Stimulated activated CD4-positive, alpha-beta T cell treated with anti-CD3 and anti-CD28 coated beads, Interleukin-12 subunit alpha, Interleukin-12 subunit beta, amount 100 ng/mL, for 4 hours (primary cell): ENCODE measurements at regions not wholly inside any gene's neighbourhood (a gene's known extent, or its start where the extent isn't known, plus 50 kb on each side); places are given as distances from the start of the nearest gene placed in this dataset.
A peak's percentile ranks its signal among the peaks of the same experiment; 100 is the strongest.

Source experiments
- DNase-seq: peaks from one replicate; pipeline ENCODE4 v3.0.0-alpha.2; 2020

DNA sequence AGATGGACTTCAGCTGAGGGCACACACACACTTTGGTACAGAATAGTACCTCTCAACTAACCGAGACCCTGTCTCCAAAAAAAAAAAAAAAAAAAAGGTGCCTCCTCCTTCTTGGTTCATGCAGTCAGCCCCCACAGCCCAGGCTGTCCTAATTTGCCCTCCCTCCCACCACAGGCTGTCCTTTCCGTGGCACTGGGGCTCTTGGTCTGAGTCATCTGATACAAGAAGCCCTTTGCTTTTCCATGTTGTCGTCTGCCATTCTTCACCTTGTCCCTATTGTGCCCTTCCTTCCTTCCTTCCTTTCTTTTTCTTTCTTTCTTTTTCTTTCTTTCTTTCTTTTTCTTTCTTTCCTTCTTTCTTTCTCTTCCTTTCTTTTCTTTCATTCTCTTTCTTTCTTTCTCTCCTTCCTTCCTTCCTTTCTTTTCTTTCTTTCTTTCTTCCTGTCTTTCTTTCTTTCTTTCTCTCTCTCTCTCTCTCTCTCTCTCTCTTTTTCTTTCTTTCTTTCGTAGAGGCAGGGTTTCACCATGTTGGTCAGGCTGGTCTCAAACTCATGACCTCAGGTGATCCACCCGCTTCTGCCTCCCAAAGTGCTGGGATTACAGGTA, 96.0 kb upstream of the IKZF1 start:
- no peak for DNase-seq

- DNase-seq, result no peak
These were observed 96.7 kb upstream of the IKZF1 start for GRCh38 chr7:50207686-50208255.

GRCh38 chr7:50207251-50207564, 97.3 kb upstream of the IKZF1 start:
- no peak for DNase-seq

DNA sequence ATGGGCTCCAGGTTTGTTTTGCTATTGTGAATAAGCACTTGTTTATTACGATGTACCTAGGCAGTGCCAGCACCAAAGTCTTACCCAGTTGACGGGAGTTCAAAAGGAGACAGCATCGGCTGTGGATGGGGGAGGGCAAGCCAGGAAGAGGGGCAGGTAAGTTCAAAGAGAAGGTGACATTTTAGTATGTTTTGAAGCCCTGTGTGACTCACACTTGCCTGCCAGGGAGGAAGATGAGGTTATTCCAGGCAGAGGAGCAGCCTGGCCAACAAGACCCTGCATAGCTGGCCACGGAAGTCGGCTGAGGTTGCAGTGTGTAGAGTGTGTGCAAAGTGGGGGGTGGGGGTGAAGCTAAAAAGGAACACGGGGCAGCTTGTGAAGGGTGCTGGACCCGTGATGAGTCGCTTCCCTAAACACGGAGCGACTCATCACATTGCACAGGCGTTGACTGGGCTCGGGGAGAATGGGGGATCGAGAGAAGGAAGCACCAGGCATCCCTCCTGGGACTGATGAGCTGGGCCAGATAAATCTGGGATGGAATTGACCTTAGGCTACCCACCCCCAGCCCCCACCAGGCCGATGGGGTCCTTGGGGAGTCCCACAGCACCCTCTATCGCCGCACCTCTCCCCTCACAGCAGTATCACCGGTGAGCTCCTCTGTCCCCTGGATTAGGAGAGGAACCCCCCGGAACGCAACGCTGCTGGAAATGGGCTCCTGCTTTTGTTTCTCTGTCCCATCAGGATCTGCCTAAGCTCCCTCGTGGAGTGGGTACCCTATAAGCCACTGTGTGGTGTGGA, 97.9 kb upstream of the IKZF1 start:
- DNase-seq, result peak; percentile 48

DNA sequence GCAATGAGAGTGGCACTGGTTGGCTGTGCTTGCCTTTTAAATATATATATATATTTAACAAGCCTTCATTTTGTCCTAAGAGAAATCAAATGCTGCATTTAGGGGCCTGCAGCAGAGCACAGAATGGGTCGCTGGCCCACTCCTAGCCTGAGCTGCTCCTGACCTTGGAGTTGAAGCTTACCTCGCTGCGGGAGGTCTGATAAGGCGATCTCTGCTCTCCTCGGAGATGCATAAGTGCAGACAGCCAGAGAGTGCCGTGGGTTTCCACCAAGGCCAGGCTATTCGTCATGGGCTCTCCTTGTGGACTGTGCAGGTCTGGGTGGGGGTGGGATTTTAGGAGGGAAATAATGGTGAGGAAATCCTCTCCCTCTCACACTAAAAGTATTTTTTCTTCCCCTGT, 99.5 kb upstream of the IKZF1 start:
- DNase-seq, result no peak

GRCh38 chr7:50204581-50204980, 99.9 kb upstream of the IKZF1 start:
- no peak for DNase-seq

DNA sequence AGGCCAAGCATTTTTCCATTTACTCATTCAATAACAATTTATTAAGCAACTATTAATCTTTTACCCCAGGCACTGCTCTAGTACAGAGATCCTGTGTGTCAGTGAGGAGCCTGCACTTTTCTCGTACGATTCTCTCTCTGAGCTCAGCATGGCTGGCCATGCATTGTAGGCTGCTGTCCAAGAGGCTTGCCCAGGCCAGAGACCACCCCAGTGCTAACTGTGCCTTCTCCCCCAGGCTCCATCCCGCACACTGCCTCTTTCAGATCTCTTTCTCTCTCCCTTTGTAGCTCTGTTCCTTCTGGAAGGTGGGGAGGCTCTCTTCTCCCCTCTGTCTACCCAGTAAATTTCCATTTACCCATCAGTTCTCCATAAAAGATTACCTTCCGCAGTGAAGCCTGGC, 101.0 kb upstream of the IKZF1 start:
- DNase-seq, result no peak

GRCh38 chr7:50202052-50202555, 102.4 kb upstream of the IKZF1 start:
- DNase-seq, result no peak

DNA sequence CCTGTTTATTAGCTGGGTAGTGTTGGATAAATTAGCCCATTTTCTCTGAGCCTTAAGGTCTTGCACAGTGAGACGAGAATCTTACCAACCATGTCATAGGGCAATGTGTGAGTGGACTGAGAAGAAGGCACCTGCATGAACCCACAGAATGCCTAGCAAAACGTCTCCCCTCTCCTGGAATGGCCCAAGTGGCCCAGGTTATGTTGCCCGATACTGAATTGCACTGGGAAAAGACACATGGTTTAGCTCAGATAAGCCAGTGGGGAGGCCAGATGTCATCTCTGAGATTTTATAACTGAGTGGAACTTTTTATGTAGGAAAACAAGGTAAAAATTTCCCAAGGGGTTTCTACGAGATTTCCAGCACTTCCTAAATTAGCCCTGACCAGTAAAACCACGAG, 104.7 kb upstream of the IKZF1 start:
- no peak for DNase-seq

DNA sequence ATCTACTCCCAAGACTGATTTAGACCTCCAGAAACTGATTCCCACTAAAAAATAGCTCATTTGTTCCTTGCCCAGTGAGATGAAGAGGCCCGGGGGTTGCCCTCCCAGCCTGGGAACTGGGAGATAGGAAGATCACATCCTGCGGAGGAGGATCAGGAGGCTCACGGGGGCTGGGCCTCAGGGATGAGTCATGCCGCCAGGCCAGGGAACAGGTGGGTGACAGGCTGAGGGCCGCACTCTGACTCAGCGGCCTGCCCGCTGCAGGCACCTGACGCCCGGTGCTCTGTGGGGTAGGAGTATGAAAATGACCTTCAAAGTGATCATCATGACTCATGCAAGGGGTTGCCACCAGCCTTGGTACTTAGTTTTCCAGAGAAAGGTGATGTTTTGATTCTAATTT, 104.5 kb upstream of the ZPBP start:
- peak; percentile 65 for DNase-seq

DNA sequence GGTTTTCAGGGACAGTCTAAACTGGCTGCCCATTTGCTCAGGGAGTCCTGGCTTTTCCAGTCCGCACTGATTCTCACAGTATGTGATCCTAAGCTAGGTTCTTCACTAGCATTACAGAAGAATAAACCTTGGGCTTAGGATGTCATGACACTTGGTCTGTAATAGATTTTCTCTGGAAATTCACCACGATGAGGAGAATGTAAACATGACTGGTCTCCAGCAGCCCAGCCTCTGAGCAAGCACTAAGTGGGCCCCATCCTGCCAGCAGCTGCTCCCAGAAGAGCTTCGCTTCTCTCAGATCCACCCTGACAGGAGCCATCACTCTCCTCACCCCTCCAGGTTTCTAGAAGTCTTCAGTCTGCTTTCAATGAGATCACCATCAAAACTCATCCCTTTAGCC, 103.7 kb upstream of the ZPBP start:
- DNase-seq, result no peak

DNA sequence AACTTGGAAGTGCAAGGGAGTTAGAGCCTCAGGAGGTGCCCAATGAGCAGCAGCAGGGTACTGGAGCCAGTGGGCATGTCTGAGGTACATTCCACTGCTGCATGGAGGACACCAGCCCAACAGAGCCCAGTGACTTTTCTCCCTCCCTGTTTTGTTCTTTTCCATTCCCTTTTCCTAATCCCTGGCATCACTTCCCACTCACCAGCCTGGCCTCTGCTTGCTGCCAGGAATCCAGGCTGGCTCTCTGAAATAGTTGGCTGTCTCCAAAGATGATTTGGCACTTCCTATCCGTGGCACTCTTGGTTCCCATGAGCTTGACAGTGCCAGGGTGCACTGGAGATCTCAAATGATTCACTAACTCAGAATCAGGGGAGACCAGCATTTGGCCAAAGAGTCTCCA, 97.7 kb upstream of the ZPBP start:
- DNase-seq, result no peak

- no peak for DNase-seq
These were observed 96.3 kb upstream of the ZPBP start for GRCh38 chr7:50189371-50189770.

DNA sequence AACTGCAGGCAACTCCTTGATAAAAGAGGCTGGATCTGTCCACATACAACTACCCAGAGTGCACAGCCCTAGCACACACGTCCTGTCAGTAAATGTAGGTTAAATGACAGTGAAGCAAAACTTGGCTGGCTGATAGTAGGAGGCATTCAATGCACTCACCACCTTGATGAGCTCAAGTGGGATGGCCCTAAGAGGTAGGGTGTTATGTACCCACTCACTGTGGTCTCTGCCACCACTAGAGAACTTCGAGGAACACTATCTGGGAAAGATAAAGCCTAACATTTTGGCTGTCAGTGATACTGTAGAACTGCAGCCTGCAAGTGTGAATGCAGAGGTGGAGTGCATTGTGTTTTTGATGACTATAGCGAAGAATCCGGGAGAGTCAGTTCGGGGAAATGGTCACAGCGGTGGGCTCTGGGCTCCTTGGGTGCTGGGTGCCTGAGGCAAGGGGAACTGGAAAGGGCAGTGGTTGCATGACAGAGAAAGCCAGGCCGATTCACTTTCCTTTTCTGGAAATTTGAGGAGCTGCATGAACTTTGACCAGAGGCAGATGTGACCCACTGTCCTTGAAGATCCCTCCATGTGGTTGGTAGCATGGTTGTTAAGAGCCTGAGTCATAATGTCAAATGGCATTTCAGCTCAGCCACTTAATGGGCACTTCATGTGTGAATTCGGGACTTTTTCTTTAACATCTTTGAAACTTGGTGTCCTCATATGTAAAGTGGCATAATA, 93.1 kb upstream of the ZPBP start:
- DNase-seq, result no peak

DNA sequence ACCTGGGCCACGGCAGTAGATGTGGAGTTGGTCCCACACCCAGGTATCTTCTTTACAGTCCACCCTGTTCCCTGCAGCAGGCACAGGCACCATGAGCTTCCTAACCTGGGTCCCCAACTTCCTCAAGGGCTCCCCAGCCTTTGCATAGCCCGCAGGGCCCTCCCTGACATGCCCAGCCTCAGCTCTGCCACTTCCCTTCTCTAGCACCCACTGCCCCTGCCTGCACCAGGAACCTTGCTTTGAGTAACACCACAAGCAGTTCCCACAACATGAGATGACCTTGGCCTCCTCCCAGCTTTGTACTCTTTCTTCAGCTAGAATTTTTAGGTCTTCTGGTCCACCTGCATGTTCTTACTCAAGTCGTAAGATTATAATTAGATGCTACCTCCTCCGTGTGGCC, 92.2 kb upstream of the ZPBP start:
- no peak for DNase-seq

DNA sequence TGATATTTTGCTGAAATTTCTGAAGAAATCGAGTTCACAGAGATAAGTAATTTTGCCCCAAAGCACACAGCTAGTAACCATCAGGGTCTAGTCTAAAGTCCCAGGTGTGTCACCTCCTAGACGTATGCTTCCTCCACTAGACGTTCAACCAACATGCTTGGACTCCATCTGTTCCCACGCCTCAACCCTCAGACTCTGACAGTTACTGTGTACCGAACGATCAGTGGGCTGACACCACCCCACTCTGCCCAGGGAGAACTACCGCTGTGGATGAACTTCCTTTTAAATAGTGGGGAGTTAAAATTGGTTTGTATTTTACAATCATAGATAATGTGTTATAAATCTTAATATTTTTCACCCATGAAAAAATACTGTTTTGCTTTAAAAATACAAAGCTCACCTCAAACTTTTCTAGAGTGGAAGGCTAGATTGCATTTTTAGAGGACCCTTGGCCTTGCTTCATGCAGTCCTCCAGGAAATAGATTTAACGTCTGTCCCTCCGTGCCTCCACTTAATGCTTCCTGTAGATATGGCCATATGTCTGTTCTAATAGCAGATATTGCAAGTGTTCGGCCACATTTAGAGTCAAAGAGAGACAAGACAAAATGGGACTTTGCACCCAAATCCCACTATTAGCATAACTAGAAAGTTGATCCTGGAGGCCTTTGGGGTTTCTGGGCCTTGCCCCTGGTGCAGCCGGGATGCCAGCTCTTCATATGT, 91.4 kb upstream of the ZPBP start:
- DNase-seq, result no peak

DNA sequence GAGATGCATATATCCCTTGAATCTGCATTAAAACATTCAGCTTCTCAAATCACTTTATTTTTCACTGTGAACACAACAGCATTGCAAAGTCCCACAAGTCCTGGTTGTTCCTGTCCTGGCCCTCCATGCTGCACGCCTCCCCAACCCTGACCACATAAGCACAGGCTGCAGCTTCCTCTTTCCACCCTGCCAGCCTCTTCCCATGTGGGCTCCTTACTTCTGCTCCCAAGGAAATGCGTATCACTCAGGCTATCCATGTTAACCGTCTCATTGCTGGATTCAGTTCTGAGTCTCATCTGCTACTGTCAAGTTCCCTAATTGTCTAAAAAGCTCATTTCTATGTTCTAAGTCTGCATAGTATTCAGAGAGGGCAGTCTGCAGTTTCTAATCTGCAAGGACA, 89.7 kb upstream of the ZPBP start:
- DNase-seq, result no peak

DNA sequence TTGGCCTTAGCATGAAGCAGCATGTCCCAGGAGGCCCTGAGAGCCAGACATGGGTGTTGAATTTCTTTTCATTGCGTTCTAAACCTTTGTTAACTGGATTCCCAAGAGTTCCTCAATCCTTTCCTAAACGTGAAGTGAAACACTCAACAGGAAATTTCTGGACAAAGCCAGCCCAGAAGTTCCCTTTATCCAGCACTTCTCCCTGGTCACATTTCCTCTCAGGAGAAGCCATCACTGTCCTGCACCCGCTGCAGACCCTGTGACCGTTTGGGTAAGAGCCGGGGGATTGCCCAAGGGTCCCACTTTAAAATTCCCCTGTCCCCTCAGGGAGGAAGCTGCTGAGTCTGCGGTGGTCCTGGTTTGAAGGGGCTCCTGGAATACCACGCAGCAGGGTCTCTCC, 88.0 kb upstream of the ZPBP start:
- DNase-seq, result no peak

DNA sequence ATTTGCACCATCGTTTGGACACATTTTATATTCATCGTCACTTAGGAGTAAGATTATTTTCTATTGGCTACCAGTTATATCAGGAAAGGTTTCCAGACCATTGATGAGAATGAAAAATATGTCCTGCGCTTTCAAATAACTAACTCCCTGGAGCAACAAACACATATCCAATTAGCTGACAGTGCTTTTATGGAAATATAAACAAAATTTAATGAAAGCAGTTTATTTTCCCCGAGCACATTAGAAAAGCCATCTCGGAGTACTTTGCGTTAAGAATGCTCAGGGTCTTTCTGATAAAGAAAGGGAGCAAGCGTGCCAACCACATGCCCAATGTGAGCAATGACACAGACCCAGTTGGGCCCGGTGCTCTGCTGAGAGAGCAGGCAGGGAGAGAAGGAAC, 85.1 kb upstream of the ZPBP start:
- DNase-seq, result no peak

- no peak for DNase-seq
These were observed 81.9 kb upstream of the ZPBP start for GRCh38 chr7:50174948-50175347.

DNA sequence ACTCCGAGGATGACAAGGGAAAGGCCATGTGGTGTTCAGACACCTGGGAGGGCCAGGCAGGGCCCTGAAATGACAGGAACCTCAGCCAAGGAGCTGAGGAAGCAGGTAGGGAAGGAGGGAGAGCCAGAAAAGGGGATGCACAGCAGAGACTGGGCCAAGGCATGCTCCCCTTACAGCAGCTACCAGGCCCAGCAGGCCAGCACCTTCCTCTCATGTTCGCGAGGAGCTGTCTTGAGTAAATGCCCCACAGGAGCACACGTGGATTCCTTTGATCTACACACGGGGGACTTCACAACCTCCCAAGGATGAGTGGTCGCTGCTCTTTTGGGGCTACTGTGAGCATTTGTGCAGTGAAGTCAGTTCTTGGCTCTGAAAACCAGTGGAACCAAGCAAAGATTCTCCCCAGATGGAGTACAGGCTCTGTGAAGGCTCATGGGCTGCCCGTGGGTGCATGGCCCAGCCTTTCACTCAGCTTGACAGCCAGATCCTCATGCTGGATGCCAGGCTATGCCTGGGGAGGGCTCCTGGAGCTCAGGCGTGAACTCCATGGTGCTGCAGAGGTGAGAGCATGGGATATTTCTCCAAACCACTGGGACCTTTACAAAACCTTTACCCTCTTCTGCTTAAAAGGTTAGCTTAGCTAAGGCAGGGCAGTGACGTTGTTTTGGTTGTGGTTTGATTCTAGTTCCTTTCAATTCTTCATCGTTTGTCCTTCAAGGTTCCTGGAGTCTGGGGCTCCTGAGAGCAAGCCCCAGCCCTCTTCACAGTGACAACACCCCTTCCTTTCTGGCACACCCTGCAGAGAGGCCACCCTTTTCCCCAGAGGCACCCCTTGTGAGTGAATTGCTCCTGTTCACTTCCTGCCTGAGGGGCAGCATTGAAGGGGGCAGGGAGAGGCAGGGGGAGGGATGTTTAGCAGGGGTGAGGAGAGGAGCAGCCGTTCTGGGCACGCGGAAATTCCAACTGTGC, 74.2 kb upstream of the ZPBP start:
- no peak for DNase-seq
